ENCODE measurements at regions not wholly inside any gene's neighbourhood (a gene's known extent, or its start where the extent isn't known, plus 50 kb on each side); places are given as distances from the start of the nearest gene placed in this dataset.

GRCh38 chr9:105828596-105829213 lies 134.4 kb downstream of the TMEM38B start:
- ChIA-PET CTCF (no interaction called here), POLR2A (no interaction called here)
- no peak overlapping the region for H3K4me3 Mint-ChIP-seq
- H3K4me1 Mint-ChIP-seq: 0 out of 2 replicates have a peak, but pooled peaks cover 1% of the 10 kb centered on the region
- H3K27ac Mint-ChIP-seq: no peak overlapping the region
- no peaks in the 10 kb centered on the region for H3K9me3 Mint-ChIP-seq
- H3K36me3 Mint-ChIP-seq: no peaks in the 10 kb centered on the region
- no peak for DNase-seq (ENCODE audit: low spot score)
- H3K27me3 Mint-ChIP-seq (ENCODE audit: low read depth): no peaks in the 10 kb centered on the region
- TF ChIP-seq TEAD4 (CRISPR knock-in tag; IDR thresholded peaks at IDR 0.05) (no peak), MYBL2 (CRISPR knock-in tag; IDR thresholded peaks at IDR 0.05) (no peak), ERG (CRISPR knock-in tag; IDR thresholded peaks at IDR 0.05) (no peak), AR (CRISPR knock-in tag; IDR thresholded peaks at IDR 0.05) (no peak), HMGA2 (CRISPR knock-in tag; IDR thresholded peaks at IDR 0.05) (no peak), ETV6 (CRISPR knock-in tag; IDR thresholded peaks at IDR 0.05) (no peak), EMX1 (CRISPR knock-in tag; IDR thresholded peaks at IDR 0.05) (no peak), CTCF (IDR thresholded peaks at IDR 0.05) (no peak), TCF7 (CRISPR knock-in tag; IDR thresholded peaks at IDR 0.05; ENCODE audit: low read depth) (no peak), PRDM15 (CRISPR knock-in tag; IDR thresholded peaks at IDR 0.05) (no peak), ATF3 (CRISPR knock-in tag; conservative IDR thresholded peaks at IDR 0.05) (no peak), FOXK1 (CRISPR knock-in tag; IDR thresholded peaks at IDR 0.05) (no peak), CBFB (CRISPR knock-in tag; IDR thresholded peaks at IDR 0.05; ENCODE audit: low read depth) (no peak), GABPB1 (CRISPR knock-in tag; IDR thresholded peaks at IDR 0.05) (no peak), CREB1 (CRISPR knock-in tag; IDR thresholded peaks at IDR 0.05) (no peak), ARID4B (CRISPR knock-in tag; IDR thresholded peaks at IDR 0.05; ENCODE audit: borderline replicate concordance) (no peak), ZNF121 (CRISPR knock-in tag; IDR thresholded peaks at IDR 0.05) (no peak), GTF2I (CRISPR knock-in tag; conservative IDR thresholded peaks at IDR 0.05) (no peak)
- peak; percentile 30; the same call in 1 of the 2 replicates for ATAC-seq

Data from WTC11 (cell line).